Loucy (cell line): ENCODE measurements at regions not wholly inside any gene's neighbourhood (a gene's known extent, or its start where the extent isn't known, plus 50 kb on each side); places are given as distances from the start of the nearest gene placed in this dataset.

Experiments
- EZH2phosphoT487 ChIP-seq: fragments of 200-600 bp; IDR thresholded peaks from 2 replicates; pipeline ENCODE4 v1.6.1; 2018; ENCODE audit warnings: antibody characterized with exemption, mild to moderate bottlenecking, moderate library complexity, borderline replicate concordance
- TF ChIP-seq, protein P1 (sequence below): fragments of 200-600 bp; sonication (generic); conservative IDR thresholded peaks from 2 replicates; pipeline ENCODE4 v1.5.1; 2014; ENCODE audit warnings: mild to moderate bottlenecking, antibody characterized with exemption, low read length

DNA sequence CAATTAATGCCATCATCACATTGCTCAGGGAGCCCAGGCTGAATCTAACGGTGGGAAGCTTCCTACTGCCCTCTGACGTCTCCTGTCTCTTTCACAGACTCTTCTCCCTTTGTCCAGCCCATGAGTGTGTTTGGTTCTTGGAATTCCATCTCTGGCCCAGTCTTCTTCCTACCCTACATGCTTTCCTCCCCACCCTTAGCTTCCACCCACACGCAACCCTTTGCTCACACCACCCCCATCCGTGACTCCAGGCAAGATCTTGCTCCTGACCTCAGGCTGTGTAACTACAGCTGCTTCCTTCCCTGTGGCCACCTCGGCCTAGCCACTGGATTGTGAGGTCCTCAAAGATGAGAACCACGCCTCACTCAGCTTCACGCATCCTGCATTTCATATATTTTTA, 72.3 kb upstream of the THBS1 start:
- TF ChIP-seq, protein P1, sequence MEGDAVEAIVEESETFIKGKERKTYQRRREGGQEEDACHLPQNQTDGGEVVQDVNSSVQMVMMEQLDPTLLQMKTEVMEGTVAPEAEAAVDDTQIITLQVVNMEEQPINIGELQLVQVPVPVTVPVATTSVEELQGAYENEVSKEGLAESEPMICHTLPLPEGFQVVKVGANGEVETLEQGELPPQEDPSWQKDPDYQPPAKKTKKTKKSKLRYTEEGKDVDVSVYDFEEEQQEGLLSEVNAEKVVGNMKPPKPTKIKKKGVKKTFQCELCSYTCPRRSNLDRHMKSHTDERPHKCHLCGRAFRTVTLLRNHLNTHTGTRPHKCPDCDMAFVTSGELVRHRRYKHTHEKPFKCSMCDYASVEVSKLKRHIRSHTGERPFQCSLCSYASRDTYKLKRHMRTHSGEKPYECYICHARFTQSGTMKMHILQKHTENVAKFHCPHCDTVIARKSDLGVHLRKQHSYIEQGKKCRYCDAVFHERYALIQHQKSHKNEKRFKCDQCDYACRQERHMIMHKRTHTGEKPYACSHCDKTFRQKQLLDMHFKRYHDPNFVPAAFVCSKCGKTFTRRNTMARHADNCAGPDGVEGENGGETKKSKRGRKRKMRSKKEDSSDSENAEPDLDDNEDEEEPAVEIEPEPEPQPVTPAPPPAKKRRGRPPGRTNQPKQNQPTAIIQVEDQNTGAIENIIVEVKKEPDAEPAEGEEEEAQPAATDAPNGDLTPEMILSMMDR, result no peak
- TF ChIP-seq EZH2phosphoT487, result no peak
